IgD-negative memory B cell (primary cell): ENCODE measurements at regions not wholly inside any gene's neighbourhood (a gene's known extent, or its start where the extent isn't known, plus 50 kb on each side); places are given as distances from the start of the nearest gene placed in this dataset.
"Not testable (repeated sequence)": the region's sequence is repeated elsewhere in the genome, so short reads cannot be mapped to it uniquely, and the experiment has no call there.

ENCODE experiments used
- H3K27ac Mint-ChIP-seq, 3 donors: one replicate each; pipeline ENCODE4 v1.8.0; 2020 to 2022; ENCODE audit warnings: mild to moderate bottlenecking in 3 of 3, mixed read lengths in 3 of 3, moderate library complexity in 1 of 3
- H3K27me3 Mint-ChIP-seq: one replicate; pipeline ENCODE4 v1.8.0; 2021; ENCODE audit warnings: mixed read lengths
- H3K36me3 Mint-ChIP-seq: one replicate; pipeline ENCODE4 v1.8.0; 2020; ENCODE audit warnings: mild to moderate bottlenecking, mixed read lengths
- H3K4me1 Mint-ChIP-seq, 3 donors: one replicate each; pipeline ENCODE4 v1.8.0; 2020 to 2022; ENCODE audit warnings: mixed read lengths in 3 of 3, mild to moderate bottlenecking in 1 of 3
- H3K4me3 Mint-ChIP-seq, 4 donors: one replicate each; pipeline ENCODE4 v1.8.0; 2020 to 2022; ENCODE audit warnings: mild to moderate bottlenecking in 4 of 4, mixed read lengths in 4 of 4, moderate library complexity in 3 of 4
- H3K9me3 Mint-ChIP-seq, 3 donors: one replicate each; pipeline ENCODE4 v1.8.0; 2020 to 2021; ENCODE audit warnings: mixed read lengths in 3 of 3, mild to moderate bottlenecking in 1 of 3

DNA sequence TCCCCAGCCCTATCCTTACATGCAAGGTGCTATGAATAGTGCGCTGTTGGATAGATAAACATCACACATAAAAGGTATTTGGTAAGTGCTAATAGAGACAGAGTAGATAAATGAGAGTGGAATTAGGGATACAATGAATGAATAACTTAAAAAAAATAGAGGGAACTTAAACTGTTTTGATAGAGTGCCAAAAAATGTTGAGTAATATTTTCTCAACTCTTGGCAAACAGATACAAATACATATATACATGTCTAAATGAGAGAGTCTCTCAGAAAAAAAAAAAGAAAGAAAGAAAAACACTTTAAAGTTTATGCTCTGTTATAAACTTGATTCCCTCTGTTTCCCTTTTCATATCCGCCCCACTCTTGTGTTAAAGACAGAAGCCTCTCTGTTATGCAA is 667.4 kb downstream of the ROBO2 start:
- no peaks in the 10 kb centered on the region for H3K36me3 Mint-ChIP-seq

DNA sequence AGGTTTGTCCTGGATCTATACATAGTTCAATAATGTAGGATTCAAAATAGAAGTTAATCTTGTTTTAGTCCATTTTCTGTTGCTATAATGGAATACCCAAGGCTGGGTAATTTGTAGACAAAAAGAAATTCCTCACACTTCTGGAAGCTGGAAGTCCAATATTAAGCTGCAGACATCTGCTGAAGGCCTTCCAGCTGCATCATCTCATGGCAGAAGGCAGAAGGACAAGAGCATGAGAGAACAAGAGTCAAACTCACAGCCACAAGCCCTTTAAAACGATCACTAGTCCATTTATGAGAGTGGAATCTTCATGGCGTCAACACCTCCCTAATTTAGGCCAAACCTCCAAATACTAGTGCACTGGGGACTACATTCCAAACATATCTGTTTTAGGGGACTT is 669.3 kb downstream of the ROBO2 start:
- no peaks in the 10 kb centered on the region for H3K27me3 Mint-ChIP-seq
- H3K4me3 Mint-ChIP-seq: no peak overlapping the region
- no peaks in the 10 kb centered on the region for H3K36me3 Mint-ChIP-seq
- H3K4me1 Mint-ChIP-seq: no peaks in the 10 kb centered on the region
- peaks cover 0 to 2% (median 0%) of the 10 kb centered on the region in 3 donors for H3K9me3 Mint-ChIP-seq
- no peak overlapping the region for H3K27ac Mint-ChIP-seq

More for the DNA sequence above, 667.4 kb downstream of the ROBO2 start:
- Mint-ChIP-seq H3K4me1 (no peaks in the 10 kb centered on the region), H3K9me3 (peaks cover 0 to 1% (median 0%) of the 10 kb centered on the region in 3 donors), H3K27ac (no peak overlapping the region), H3K27me3 (no peaks in the 10 kb centered on the region), H3K4me3 (no peak overlapping the region)

- no peaks in the 10 kb centered on the region for H3K4me1 Mint-ChIP-seq
- no peaks in the 10 kb centered on the region for H3K36me3 Mint-ChIP-seq
- no peak overlapping the region for H3K27ac Mint-ChIP-seq
- no peak overlapping the region for H3K4me3 Mint-ChIP-seq
- H3K9me3 Mint-ChIP-seq: peaks cover 3 to 7% (median 6%) of the 10 kb centered on the region in 3 donors
- no peaks in the 10 kb centered on the region for H3K27me3 Mint-ChIP-seq
These were observed 678.4 kb downstream of the ROBO2 start for GRCh38 chr3:77718311-77718710.

DNA sequence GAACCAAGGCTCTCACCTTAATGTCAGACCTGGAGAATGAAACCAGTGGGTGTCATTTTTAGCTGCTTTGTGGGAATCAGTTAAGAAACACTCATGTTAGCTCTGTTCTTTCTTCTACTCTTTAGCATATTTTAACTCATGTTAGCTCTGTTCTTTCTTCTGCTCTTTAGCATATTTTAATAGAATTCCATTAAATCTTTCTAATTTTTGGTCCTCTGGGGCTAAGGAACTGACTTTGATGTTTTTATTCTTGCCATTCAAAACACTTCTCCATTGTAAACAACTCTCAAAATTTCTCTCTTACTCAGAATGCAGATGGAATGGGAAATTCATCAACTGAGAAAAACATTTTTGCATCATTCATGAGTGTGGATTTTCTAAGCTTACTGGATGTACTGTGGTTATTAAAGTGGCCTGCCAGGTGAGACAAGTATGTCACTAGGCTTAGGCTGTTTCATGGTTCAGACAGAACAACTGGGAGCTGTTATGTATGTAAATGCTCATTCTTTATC is 680.6 kb downstream of the ROBO2 start:
- H3K4me1 Mint-ChIP-seq: no peaks in the 10 kb centered on the region
- H3K4me3 Mint-ChIP-seq: no peak overlapping the region
- no peaks in the 10 kb centered on the region for H3K36me3 Mint-ChIP-seq
- no peaks in the 10 kb centered on the region for H3K27me3 Mint-ChIP-seq
- no peak overlapping the region for H3K27ac Mint-ChIP-seq
- H3K9me3 Mint-ChIP-seq: peaks cover 1 to 7% (median 6%) of the 10 kb centered on the region in 3 donors

GRCh38 chr3:77726517-77726916 is 686.6 kb downstream of the ROBO2 start:
- Mint-ChIP-seq H3K27ac (no peak overlapping the region), H3K36me3 (no peaks in the 10 kb centered on the region), H3K4me1 (no peaks in the 10 kb centered on the region), H3K9me3 (peaks cover 4 to 7% (median 6%) of the 10 kb centered on the region in 3 donors), H3K27me3 (no peaks in the 10 kb centered on the region), H3K4me3 (no peak overlapping the region)

DNA sequence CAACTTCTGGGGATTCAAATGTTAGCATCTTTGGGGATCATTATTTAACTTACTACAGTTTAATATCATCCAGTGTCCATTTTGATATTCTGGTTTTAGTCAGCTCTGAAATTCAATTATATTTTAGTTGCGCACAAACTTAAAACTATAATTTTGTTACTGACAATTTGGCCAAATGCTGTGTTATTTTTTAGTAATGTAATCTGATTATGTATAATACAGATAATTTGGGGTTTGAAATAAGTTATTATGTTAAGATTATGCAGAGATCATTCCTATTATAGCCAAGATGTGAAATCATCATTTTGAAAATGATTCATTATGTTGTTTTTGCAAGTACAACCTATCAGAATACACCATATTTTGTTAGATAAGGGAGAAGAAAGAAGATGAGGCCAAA is 706.1 kb downstream of the ROBO2 start:
- Mint-ChIP-seq H3K9me3 (peaks cover 0 to 21% (median 3%) of the 10 kb centered on the region in 3 donors), H3K27me3 (no peaks in the 10 kb centered on the region), H3K4me3 (no peak overlapping the region), H3K27ac (no peak overlapping the region), H3K36me3 (no peaks in the 10 kb centered on the region), H3K4me1 (no peaks in the 10 kb centered on the region)

- H3K27ac Mint-ChIP-seq: no peak overlapping the region
- H3K36me3 Mint-ChIP-seq: no peaks in the 10 kb centered on the region
- H3K4me1 Mint-ChIP-seq: no peaks in the 10 kb centered on the region
- H3K4me3 Mint-ChIP-seq: no peak overlapping the region
- no peaks in the 10 kb centered on the region for H3K27me3 Mint-ChIP-seq
- H3K9me3 Mint-ChIP-seq: peaks cover 0 to 21% (median 3%) of the 10 kb centered on the region in 3 donors
These were observed 707.0 kb downstream of the ROBO2 start for GRCh38 chr3:77746892-77747291.

DNA sequence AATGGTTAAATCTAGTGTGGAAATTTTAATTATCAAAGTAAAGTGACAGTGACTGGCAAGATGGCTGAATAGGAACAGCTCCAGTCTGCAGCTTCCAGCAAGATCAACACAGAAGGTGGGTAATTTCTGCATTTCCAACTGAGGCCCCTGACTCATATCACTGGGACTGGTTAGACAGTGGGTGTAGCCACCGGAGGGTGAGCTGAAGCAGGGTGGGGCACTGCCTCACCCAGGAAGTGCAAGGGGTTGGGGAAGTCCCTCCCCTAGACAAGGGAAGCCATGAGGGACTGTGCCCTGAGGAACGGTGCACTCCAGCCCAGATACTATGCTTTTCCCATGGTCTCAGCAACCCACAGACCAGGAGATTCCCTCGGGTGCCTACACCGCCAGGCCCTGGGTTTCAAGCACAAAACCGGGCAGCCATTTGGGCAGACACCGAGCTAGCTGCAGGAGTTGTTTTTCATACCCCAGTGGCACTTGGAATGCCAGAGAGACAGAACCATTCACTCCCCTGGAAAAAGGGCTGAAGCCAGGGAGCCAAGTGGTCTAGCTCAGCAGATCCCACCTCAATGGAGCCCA is 716.6 kb downstream of the ROBO2 start:
- H3K4me1 Mint-ChIP-seq, H3K27me3 Mint-ChIP-seq, H3K4me3 Mint-ChIP-seq, H3K36me3 Mint-ChIP-seq, H3K27ac Mint-ChIP-seq: not testable (repeated sequence)
- peaks cover 9 to 18% (median 10%) of the 10 kb centered on the region in 3 donors for H3K9me3 Mint-ChIP-seq

DNA sequence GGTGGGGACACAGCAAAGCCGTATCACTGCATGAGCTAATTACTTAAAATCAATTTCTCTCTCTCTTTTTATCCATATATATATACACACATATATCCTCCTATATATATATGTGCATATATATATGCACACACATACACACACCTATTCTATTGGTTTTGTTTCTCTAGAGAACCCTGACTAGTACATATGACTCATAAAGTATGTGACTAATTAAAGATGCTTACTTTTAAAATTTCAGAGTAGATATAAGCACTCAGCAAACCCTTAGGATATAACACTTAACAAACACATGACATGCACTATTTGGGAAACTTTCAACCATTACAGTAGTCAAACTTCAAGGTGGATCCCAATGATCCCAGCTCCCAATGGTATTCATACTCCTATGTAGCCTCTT is 732.6 kb downstream of the ROBO2 start:
- H3K4me1 Mint-ChIP-seq: no peaks in the 10 kb centered on the region
- H3K36me3 Mint-ChIP-seq: no peaks in the 10 kb centered on the region
- no peak overlapping the region for H3K27ac Mint-ChIP-seq
- H3K27me3 Mint-ChIP-seq: no peaks in the 10 kb centered on the region
- no peak overlapping the region for H3K4me3 Mint-ChIP-seq
- peaks cover 0 to 6% (median 0%) of the 10 kb centered on the region in 3 donors for H3K9me3 Mint-ChIP-seq

GRCh38 chr3:77773084-77773483 is 733.2 kb downstream of the ROBO2 start:
- Mint-ChIP-seq H3K9me3 (peaks cover 0 to 6% (median 0%) of the 10 kb centered on the region in 3 donors), H3K4me3 (no peak overlapping the region)

DNA sequence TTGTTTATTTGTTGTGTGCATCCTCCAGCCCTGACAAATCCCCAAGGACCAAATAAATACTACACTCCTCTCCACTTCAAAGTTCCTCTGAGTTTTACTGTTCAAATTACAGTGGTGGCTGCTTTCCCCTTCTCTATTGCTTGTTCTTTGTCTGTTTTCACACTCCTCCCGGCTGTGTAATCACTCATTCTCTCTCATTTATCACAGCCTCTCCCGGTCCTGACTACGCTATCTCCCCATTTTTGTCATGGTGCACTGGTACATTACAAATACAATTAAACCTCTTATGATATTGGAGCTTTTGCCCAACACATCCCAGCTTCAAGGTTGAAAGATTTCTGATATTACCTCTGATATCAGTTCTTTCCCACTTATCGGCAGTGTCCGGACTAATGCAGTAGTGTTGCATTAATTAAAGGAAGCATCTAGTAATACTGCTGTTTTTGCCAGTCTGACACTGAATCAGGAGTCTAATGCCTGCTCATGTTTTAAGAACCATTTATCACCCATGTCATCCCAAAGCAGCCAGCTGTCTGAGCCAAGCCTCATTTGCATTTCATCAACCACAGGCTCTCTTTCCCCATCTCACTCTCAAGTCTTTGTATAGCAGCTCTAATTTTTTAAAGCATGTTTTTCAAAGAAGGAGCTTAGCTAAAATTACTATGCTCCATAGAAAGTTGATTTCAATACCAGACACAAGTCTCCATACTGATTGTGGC is 740.5 kb downstream of the ROBO2 start:
- no peaks in the 10 kb centered on the region for H3K4me1 Mint-ChIP-seq
- no peaks in the 10 kb centered on the region for H3K36me3 Mint-ChIP-seq
- H3K27ac Mint-ChIP-seq: no peak overlapping the region
- peaks cover 0 to 14% (median 2%) of the 10 kb centered on the region in 3 donors for H3K9me3 Mint-ChIP-seq
- H3K4me3 Mint-ChIP-seq: no peak overlapping the region
- no peaks in the 10 kb centered on the region for H3K27me3 Mint-ChIP-seq

More at GRCh38 chr3:77773084-77773483, 733.2 kb downstream of the ROBO2 start:
- H3K27me3 Mint-ChIP-seq: no peaks in the 10 kb centered on the region
- H3K36me3 Mint-ChIP-seq: no peaks in the 10 kb centered on the region
- H3K27ac Mint-ChIP-seq: no peak overlapping the region
- H3K4me1 Mint-ChIP-seq: no peaks in the 10 kb centered on the region

- Mint-ChIP-seq H3K27ac (no peak overlapping the region), H3K36me3 (no peaks in the 10 kb centered on the region), H3K4me1 (no peaks in the 10 kb centered on the region), H3K4me3 (no peak overlapping the region), H3K9me3 (peaks cover 0 to 8% (median 0%) of the 10 kb centered on the region in 3 donors), H3K27me3 (no peaks in the 10 kb centered on the region)
These were observed 746.3 kb downstream of the ROBO2 start for GRCh38 chr3:77786216-77786615.

DNA sequence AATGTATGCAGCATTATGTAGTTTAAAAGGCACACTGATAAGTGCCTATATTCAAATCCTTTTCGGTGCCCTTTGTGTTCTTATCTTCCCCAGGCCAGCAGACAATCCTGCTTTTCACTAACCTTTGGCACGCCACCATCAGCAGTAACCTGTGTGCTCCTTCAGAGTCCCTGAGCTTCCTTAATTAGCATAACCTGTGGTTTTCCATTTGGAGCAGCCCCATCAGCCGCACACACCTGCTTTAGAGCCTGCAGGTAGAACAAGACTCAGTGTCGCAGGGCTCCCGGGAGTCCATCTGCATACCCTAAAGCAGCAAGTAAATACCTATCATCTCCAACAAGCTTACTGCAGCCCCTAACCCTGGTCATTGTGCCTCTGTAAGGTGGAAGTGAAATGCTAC is 755.1 kb downstream of the ROBO2 start:
- no peaks in the 10 kb centered on the region for H3K36me3 Mint-ChIP-seq
- no peak overlapping the region for H3K4me3 Mint-ChIP-seq
- no peaks in the 10 kb centered on the region for H3K27me3 Mint-ChIP-seq
- no peaks in the 10 kb centered on the region for H3K4me1 Mint-ChIP-seq
- peaks cover 1 to 10% (median 4%) of the 10 kb centered on the region in 3 donors for H3K9me3 Mint-ChIP-seq
- no peak overlapping the region for H3K27ac Mint-ChIP-seq

GRCh38 chr3:77799278-77799677 is 759.4 kb downstream of the ROBO2 start:
- H3K27me3 Mint-ChIP-seq: no peaks in the 10 kb centered on the region
- H3K4me3 Mint-ChIP-seq: no peak overlapping the region
- no peaks in the 10 kb centered on the region for H3K36me3 Mint-ChIP-seq
- no peak overlapping the region for H3K27ac Mint-ChIP-seq
- H3K9me3 Mint-ChIP-seq: peaks cover 4 to 14% (median 4%) of the 10 kb centered on the region in 3 donors
- no peaks in the 10 kb centered on the region for H3K4me1 Mint-ChIP-seq

DNA sequence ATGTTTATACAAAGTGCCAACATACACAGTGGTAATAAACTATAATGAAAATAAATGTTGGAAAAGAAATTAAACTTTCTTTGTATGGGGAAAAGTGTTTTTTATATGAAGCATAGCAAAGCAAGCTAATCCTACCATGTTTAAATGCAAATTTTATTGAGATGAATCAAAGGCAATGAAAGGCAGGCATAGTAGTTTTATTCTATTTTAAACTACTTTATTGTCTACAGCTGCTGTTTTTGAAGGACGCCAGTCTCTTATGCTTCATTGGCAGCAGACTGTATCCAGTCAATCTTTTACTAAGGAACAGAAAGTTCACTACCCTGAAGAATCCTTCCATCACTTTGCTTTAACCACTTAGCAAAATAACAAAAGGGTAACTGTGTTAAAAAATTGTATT is 761.0 kb downstream of the ROBO2 start:
- Mint-ChIP-seq H3K4me1 (no peaks in the 10 kb centered on the region), H3K9me3 (peaks cover 4 to 16% (median 4%) of the 10 kb centered on the region in 3 donors), H3K4me3 (no peak overlapping the region), H3K27ac (no peak overlapping the region), H3K27me3 (no peaks in the 10 kb centered on the region), H3K36me3 (no peaks in the 10 kb centered on the region)

DNA sequence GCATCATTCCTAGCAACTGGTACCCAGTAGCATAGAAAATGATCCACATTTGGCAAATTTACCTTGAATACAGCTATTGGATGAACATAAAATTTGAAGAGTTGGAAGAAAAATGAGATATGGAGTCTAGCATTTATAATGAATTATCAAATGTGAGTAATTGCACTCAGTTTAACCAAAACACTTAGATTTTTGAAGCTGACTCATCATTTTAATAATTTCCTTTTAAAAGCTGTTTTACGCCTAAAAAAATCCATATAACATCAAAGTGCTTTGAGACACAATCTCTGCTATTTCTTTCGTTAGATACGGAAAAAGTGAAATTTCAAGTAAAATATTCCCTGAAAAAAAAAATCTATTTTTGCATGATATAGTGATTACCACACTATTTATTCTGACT is 767.4 kb downstream of the ROBO2 start:
- Mint-ChIP-seq H3K4me1 (no peaks in the 10 kb centered on the region), H3K4me3 (no peak overlapping the region), H3K27me3 (no peaks in the 10 kb centered on the region), H3K9me3 (peaks cover 3 to 13% (median 7%) of the 10 kb centered on the region in 3 donors), H3K27ac (no peak overlapping the region), H3K36me3 (no peaks in the 10 kb centered on the region)
